ENCODE measurements at regions not wholly inside any gene's neighbourhood (a gene's known extent, or its start where the extent isn't known, plus 50 kb on each side); places are given as distances from the start of the nearest gene placed in this dataset.

DNA sequence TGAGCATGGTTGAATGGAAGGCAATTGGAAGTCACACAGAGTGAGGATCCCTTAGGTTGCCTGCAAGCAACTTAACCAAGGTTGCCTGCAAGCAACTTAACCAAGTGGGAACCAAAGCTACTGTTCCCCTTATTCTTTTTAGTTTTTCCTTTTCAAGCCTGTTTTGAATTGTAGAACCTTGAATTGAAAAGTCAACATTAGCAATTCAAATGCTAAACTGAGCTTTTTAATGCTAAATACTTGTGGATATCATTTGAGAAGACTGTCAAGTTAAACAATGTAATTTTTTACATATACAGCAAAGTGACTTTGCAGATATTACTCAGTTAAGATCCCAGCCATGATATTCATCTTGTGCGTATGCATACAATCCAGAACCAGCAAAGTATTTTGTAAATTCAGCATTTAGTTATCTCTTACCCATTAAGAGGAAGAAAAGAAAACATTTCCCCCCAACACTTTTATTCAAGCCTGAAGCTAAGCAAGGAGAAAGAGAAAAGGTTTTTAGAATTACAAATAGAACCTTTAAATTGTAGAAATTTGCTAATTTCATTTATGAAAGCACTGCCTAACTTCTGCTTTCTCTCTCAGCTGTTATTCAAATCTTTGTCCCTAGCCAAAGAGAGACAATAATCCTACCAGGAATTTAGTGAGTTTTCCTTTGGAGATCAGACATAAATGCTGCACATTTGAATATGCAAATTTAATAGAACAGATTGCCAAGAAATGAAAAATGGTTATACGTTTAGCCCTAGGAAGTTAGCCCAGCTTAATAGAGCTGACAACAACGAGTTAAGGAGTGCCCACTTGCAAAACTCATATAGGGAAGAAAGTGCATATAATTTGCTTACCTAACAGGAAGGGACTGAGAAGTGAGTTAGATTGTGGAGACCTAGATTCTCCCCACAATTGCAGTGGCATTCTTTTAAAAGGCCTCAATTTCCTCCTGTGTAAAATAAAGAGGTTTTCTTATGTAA lies 643.2 kb upstream of the PIK3C3 start:
- WGBS, result 48% methylated on average over 3 of the region's 3 CpGs
- peaks cover 0 to under 1% (median 0%) of the 10 kb centered on the region in 4 donors for H3K27me3 ChIP-seq (ENCODE audit: control insufficient read depth in 4 of 4, insufficient read depth in 4 of 4, low read length in 3 of 4)
- TF ChIP-seq, protein P1, sequence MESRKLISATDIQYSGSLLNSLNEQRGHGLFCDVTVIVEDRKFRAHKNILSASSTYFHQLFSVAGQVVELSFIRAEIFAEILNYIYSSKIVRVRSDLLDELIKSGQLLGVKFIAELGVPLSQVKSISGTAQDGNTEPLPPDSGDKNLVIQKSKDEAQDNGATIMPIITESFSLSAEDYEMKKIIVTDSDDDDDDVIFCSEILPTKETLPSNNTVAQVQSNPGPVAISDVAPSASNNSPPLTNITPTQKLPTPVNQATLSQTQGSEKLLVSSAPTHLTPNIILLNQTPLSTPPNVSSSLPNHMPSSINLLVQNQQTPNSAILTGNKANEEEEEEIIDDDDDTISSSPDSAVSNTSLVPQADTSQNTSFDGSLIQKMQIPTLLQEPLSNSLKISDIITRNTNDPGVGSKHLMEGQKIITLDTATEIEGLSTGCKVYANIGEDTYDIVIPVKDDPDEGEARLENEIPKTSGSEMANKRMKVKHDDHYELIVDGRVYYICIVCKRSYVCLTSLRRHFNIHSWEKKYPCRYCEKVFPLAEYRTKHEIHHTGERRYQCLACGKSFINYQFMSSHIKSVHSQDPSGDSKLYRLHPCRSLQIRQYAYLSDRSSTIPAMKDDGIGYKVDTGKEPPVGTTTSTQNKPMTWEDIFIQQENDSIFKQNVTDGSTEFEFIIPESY (IDR thresholded peaks at IDR 0.05), result no peak
- TF ChIP-seq HNF4G (IDR thresholded peaks at IDR 0.05) (no peak), FOXA1 (IDR thresholded peaks at IDR 0.05) (no peak)
- H3K9me3 ChIP-seq (ENCODE audit: control insufficient read depth in 4 of 4, low read length in 3 of 4), result peaks cover 0 to 5% (median 2%) of the 10 kb centered on the region in 4 donors
- H3K36me3 ChIP-seq (ENCODE audit: control insufficient read depth in 4 of 4, insufficient read depth in 3 of 4, low read depth in 1 of 4, low read length in 3 of 4), result no peaks in the 10 kb centered on the region
- no peak overlapping the region for H3K9ac ChIP-seq (ENCODE audit: low read depth in 1 of 2, low read length in 2 of 2)
- no peaks in the 10 kb centered on the region for H3K4me1 ChIP-seq (ENCODE audit: control insufficient read depth in 4 of 4, insufficient read depth in 4 of 4, low read length in 3 of 4)
- no peak overlapping the region for H3K27ac ChIP-seq (ENCODE audit: low read depth in 1 of 2, low read length in 2 of 2)
- DNase-seq (ENCODE audit: low spot score), result no peak
- H3K4me3 ChIP-seq (ENCODE audit: low read depth in 1 of 3, low read length in 3 of 3), result no peak overlapping the region

DNA sequence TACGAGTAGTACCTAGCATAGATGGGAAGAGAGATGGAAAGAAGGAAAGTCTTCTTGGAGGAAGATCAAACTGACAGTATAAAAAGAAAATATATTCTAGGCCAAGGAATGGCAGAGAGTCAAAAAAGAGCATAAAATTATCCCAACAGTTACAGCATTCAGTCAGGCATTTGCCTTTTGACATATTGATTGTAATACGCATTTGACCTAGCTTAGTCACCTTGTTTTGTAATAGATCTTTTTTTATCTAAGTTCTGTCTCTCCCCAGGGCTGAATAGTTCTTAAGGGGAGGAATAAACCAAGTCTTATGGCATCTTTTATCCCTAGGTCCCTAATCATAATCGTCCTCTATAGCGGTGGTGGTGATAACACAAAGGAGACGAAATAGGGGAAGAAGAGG lies 657.3 kb upstream of the PIK3C3 start:
- TF ChIP-seq JUND (IDR thresholded peaks at IDR 0.05) (no peak), YY1 (IDR thresholded peaks at IDR 0.05) (no peak), SP1 (IDR thresholded peaks at IDR 0.05) (no peak), EGR1 (IDR thresholded peaks at IDR 0.05; ENCODE audit: low read depth in 2 of 2) (no peak), RXRA (IDR thresholded peaks at IDR 0.05) (no peak), GABPA (IDR thresholded peaks at IDR 0.05 in 1 of 2, conservative IDR thresholded peaks at IDR 0.05 in 1 of 2) (no peak), FOXA1 (IDR thresholded peaks at IDR 0.05) (no peak), NR2F2 (IDR thresholded peaks at IDR 0.05) (no peak), TAF1 (conservative IDR thresholded peaks at IDR 0.05) (no peak)
- TF ChIP-seq, protein P2, sequence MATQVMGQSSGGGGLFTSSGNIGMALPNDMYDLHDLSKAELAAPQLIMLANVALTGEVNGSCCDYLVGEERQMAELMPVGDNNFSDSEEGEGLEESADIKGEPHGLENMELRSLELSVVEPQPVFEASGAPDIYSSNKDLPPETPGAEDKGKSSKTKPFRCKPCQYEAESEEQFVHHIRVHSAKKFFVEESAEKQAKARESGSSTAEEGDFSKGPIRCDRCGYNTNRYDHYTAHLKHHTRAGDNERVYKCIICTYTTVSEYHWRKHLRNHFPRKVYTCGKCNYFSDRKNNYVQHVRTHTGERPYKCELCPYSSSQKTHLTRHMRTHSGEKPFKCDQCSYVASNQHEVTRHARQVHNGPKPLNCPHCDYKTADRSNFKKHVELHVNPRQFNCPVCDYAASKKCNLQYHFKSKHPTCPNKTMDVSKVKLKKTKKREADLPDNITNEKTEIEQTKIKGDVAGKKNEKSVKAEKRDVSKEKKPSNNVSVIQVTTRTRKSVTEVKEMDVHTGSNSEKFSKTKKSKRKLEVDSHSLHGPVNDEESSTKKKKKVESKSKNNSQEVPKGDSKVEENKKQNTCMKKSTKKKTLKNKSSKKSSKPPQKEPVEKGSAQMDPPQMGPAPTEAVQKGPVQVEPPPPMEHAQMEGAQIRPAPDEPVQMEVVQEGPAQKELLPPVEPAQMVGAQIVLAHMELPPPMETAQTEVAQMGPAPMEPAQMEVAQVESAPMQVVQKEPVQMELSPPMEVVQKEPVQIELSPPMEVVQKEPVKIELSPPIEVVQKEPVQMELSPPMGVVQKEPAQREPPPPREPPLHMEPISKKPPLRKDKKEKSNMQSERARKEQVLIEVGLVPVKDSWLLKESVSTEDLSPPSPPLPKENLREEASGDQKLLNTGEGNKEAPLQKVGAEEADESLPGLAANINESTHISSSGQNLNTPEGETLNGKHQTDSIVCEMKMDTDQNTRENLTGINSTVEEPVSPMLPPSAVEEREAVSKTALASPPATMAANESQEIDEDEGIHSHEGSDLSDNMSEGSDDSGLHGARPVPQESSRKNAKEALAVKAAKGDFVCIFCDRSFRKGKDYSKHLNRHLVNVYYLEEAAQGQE (IDR thresholded peaks at IDR 0.05), result no peak
- TF ChIP-seq, protein P3, sequence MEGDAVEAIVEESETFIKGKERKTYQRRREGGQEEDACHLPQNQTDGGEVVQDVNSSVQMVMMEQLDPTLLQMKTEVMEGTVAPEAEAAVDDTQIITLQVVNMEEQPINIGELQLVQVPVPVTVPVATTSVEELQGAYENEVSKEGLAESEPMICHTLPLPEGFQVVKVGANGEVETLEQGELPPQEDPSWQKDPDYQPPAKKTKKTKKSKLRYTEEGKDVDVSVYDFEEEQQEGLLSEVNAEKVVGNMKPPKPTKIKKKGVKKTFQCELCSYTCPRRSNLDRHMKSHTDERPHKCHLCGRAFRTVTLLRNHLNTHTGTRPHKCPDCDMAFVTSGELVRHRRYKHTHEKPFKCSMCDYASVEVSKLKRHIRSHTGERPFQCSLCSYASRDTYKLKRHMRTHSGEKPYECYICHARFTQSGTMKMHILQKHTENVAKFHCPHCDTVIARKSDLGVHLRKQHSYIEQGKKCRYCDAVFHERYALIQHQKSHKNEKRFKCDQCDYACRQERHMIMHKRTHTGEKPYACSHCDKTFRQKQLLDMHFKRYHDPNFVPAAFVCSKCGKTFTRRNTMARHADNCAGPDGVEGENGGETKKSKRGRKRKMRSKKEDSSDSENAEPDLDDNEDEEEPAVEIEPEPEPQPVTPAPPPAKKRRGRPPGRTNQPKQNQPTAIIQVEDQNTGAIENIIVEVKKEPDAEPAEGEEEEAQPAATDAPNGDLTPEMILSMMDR (IDR thresholded peaks at IDR 0.05; ENCODE audit: low read depth, low read length, missing input control), result no peak
- TF ChIP-seq, protein P4, sequence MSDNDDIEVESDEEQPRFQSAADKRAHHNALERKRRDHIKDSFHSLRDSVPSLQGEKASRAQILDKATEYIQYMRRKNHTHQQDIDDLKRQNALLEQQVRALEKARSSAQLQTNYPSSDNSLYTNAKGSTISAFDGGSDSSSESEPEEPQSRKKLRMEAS (IDR thresholded peaks at IDR 0.05), result no peak
- TF ChIP-seq, protein P5, sequence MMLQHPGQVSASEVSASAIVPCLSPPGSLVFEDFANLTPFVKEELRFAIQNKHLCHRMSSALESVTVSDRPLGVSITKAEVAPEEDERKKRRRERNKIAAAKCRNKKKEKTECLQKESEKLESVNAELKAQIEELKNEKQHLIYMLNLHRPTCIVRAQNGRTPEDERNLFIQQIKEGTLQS (IDR thresholded peaks at IDR 0.05), result no peak
- TF ChIP-seq, protein P1 (IDR thresholded peaks at IDR 0.05), result no peak
- no peak overlapping the region for H3K4me3 ChIP-seq (ENCODE audit: low read depth in 1 of 3, low read length in 3 of 3)
- no peaks in the 10 kb centered on the region for H3K4me1 ChIP-seq (ENCODE audit: control insufficient read depth in 4 of 4, insufficient read depth in 4 of 4, low read length in 3 of 4)
- no peak overlapping the region for H3K27ac ChIP-seq (ENCODE audit: low read depth in 1 of 2, low read length in 2 of 2)
- 87% methylated on average over 5 of the region's 5 CpGs for WGBS
- no peaks in the 10 kb centered on the region for H3K9me3 ChIP-seq (ENCODE audit: control insufficient read depth in 4 of 4, low read length in 3 of 4)
- no peaks in the 10 kb centered on the region for H3K27me3 ChIP-seq (ENCODE audit: control insufficient read depth in 4 of 4, insufficient read depth in 4 of 4, low read length in 3 of 4)
- no peak for DNase-seq (ENCODE audit: low spot score)
- no peak overlapping the region for H3K9ac ChIP-seq (ENCODE audit: low read depth in 1 of 2, low read length in 2 of 2)
- no peaks in the 10 kb centered on the region for H3K36me3 ChIP-seq (ENCODE audit: control insufficient read depth in 4 of 4, insufficient read depth in 3 of 4, low read depth in 1 of 4, low read length in 3 of 4)

Data from liver (tissue), 8 donors.